Mesenchymal stem cell (in vitro differentiated cells and primary cell): ENCODE measurements at regions not wholly inside any gene's neighbourhood (a gene's known extent, or its start where the extent isn't known, plus 50 kb on each side); places are given as distances from the start of the nearest gene placed in this dataset.

Experiments
- DNase-seq: peaks from one replicate; pipeline ENCODE4 v3.0.0-alpha.2; 2013
- H2AFZ ChIP-seq: one replicate; pipeline ENCODE4 v1.6.1; 2013; ENCODE audit warnings: low read depth, mild to moderate bottlenecking, control low read depth, inconsistent platforms, low read length, moderate library complexity
- H2AK5ac ChIP-seq: 2 replicates; pipeline ENCODE4 v1.6.1; 2013; ENCODE audit warnings: low read length, moderate library complexity, mild to moderate bottlenecking, inconsistent platforms; ENCODE audit not compliant: severe bottlenecking
- H2BK120ac ChIP-seq: one replicate; pipeline ENCODE4 v1.6.1; 2013; ENCODE audit warnings: low read depth, mild to moderate bottlenecking, inconsistent platforms, low read length, moderate library complexity
- H2BK12ac ChIP-seq, 2 experiments: one replicate each; pipeline ENCODE4 v1.6.1; 2013; ENCODE audit warnings: inconsistent platforms in 2 of 2, low read length in 2 of 2, mild to moderate bottlenecking in 2 of 2, moderate library complexity in 2 of 2, control low read depth in 1 of 2
- H2BK15ac ChIP-seq: one replicate; pipeline ENCODE4 v1.6.1; 2013; ENCODE audit warnings: mild to moderate bottlenecking, low read depth, inconsistent platforms; ENCODE audit not compliant: poor library complexity, severe bottlenecking
- H2BK5ac ChIP-seq: 2 replicates; pipeline ENCODE4 v1.6.1; 2013; ENCODE audit warnings: low read depth, mild to moderate bottlenecking, low read length, control low read depth, inconsistent platforms; ENCODE audit not compliant: poor library complexity, severe bottlenecking
- H3K14ac ChIP-seq, 2 experiments: one replicate each; pipeline ENCODE4 v1.6.1; 2013; ENCODE audit warnings: inconsistent platforms in 2 of 2, low read length in 2 of 2, control low read depth in 1 of 2, mild to moderate bottlenecking in 1 of 2, moderate library complexity in 1 of 2
- H3K18ac ChIP-seq, 2 experiments: one replicate each; pipeline ENCODE4 v1.6.1; 2013; ENCODE audit warnings: inconsistent platforms in 2 of 2, low read length in 2 of 2, control low read depth in 1 of 2, low read depth in 1 of 2, mild to moderate bottlenecking in 1 of 2
- H3K23ac ChIP-seq, 2 experiments: one replicate each; pipeline ENCODE4 v1.6.1; 2013; ENCODE audit warnings: inconsistent platforms in 2 of 2, low read length in 2 of 2, mild to moderate bottlenecking in 2 of 2, moderate library complexity in 2 of 2, control low read depth in 1 of 2
- H3K27ac ChIP-seq: 2 replicates; pipeline ENCODE4 v1.5.1; 2013; ENCODE audit warnings: mild to moderate bottlenecking, moderate library complexity, low read length, control low read depth, inconsistent platforms; ENCODE audit not compliant: poor library complexity, severe bottlenecking
- H3K27me3 ChIP-seq, 2 experiments: 2 replicates each; pipeline versions ENCODE4 v1.6.1 to v1.7.0; 2013; ENCODE audit warnings: low read length in 2 of 2, mild to moderate bottlenecking in 2 of 2, moderate library complexity in 2 of 2, control low read depth in 1 of 2, inconsistent platforms in 1 of 2; ENCODE audit not compliant: control insufficient read depth in 1 of 2, insufficient read depth in 1 of 2
- H3K36me3 ChIP-seq, 2 experiments: 2 replicates each; pipeline versions ENCODE4 v1.6.1 to v1.7.0; 2013; ENCODE audit warnings: low read length in 2 of 2, control low read depth in 1 of 2, inconsistent platforms in 1 of 2, low read depth in 1 of 2, mild to moderate bottlenecking in 1 of 2; ENCODE audit not compliant: insufficient read depth in 2 of 2, control insufficient read depth in 1 of 2
- H3K4ac ChIP-seq, 2 experiments: one replicate each; pipeline ENCODE4 v1.6.1; 2013; ENCODE audit warnings: inconsistent platforms in 2 of 2, low read length in 2 of 2, mild to moderate bottlenecking in 2 of 2, moderate library complexity in 2 of 2, control low read depth in 1 of 2, low read depth in 1 of 2
- H3K4me1 ChIP-seq: 2 replicates; pipeline ENCODE4 v1.6.1; 2013; ENCODE audit warnings: low read depth, low read length, control low read depth; ENCODE audit not compliant: control insufficient read depth, insufficient read depth
- H3K4me2 ChIP-seq: 2 replicates; pipeline ENCODE4 v1.6.1; 2013; ENCODE audit warnings: low read length, mild to moderate bottlenecking, inconsistent platforms; ENCODE audit not compliant: poor library complexity, severe bottlenecking
- H3K4me3 ChIP-seq, 2 experiments: 2 replicates each; pipeline versions ENCODE4 v1.5.1 to v1.7.0; 2013; ENCODE audit warnings: low read length in 2 of 2, mild to moderate bottlenecking in 2 of 2, control low read depth in 1 of 2, low read depth in 1 of 2; ENCODE audit not compliant: insufficient read depth in 1 of 2
- H3K79me1 ChIP-seq: replicated peaks from 2 replicates; pipeline ENCODE4 v1.6.1; 2013; ENCODE audit warnings: mild to moderate bottlenecking, control low read depth, low read length, inconsistent platforms; ENCODE audit not compliant: poor library complexity, severe bottlenecking
- H3K9ac ChIP-seq: 2 replicates; pipeline ENCODE4 v1.7.0; 2013; ENCODE audit warnings: mild to moderate bottlenecking, low read length, moderate library complexity
- H3K9me3 ChIP-seq: 2 replicates; pipeline ENCODE4 v1.7.0; 2013; ENCODE audit warnings: mild to moderate bottlenecking, low read length; ENCODE audit not compliant: control insufficient read depth
- H4K8ac ChIP-seq: one replicate; pipeline ENCODE4 v1.6.1; 2013; ENCODE audit warnings: inconsistent platforms, mild to moderate bottlenecking, low read length, moderate library complexity
- H4K91ac ChIP-seq: one replicate; pipeline ENCODE4 v1.6.1; 2013; ENCODE audit warnings: mild to moderate bottlenecking, low read length, inconsistent platforms
- WGBS: methylation state at CpG from one replicate; pipeline ENCODE4 v1.1.7; 2013; ENCODE audit warnings: mixed read lengths; 5-methylcytosine and 5-hydroxymethylcytosine counted together

DNA sequence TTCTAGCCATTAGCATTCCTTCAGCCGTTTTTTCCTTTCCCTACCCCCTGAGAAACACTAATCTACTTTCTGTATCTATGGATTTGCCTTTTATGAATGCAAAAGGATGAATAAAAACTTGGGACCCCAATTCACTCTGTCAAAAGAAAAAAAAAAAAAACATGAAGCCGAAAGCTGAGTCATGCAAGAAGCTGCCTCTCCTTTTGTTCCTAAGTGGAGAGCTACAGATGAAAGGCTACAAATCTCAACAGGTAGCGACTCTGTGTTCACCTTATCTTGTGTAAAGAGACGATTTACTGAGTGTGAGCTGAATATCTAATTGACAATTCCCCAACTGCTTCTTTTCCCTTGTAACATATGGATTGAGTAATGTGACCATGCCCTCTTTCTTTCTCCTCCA, 1072.8 kb downstream of the UQCRFS1 start:
- H2AFZ ChIP-seq: no peak overlapping the region
- H3K36me3 ChIP-seq: no peaks in the 10 kb centered on the region
- H3K4me3 ChIP-seq: no peak overlapping the region
- H3K18ac ChIP-seq: no peak overlapping the region
- no peak overlapping the region for H3K4me2 ChIP-seq
- no peak overlapping the region for H2AK5ac ChIP-seq
- H3K27me3 ChIP-seq: peaks cover 3 to 10% of the 10 kb centered on the region in 2 experiments
- no peak overlapping the region for H3K14ac ChIP-seq
- H4K91ac ChIP-seq: no peak overlapping the region
- no peak for DNase-seq
- no peak overlapping the region for H3K27ac ChIP-seq
- H2BK12ac ChIP-seq: no peak overlapping the region
- H3K9ac ChIP-seq: no peak overlapping the region
- 29% methylated on average over 1 of the region's 4 CpGs for WGBS
- H2BK5ac ChIP-seq: no peak overlapping the region
- no peak overlapping the region for H2BK15ac ChIP-seq
- no peak overlapping the region for H4K8ac ChIP-seq
- peaks cover 10% of the 10 kb centered on the region for H3K9me3 ChIP-seq
- H2BK120ac ChIP-seq: no peak overlapping the region
- no peak overlapping the region for H3K23ac ChIP-seq
- no peaks in the 10 kb centered on the region for H3K79me1 ChIP-seq
- no peak overlapping the region for H3K4ac ChIP-seq
- H3K4me1 ChIP-seq: no peaks in the 10 kb centered on the region

DNA sequence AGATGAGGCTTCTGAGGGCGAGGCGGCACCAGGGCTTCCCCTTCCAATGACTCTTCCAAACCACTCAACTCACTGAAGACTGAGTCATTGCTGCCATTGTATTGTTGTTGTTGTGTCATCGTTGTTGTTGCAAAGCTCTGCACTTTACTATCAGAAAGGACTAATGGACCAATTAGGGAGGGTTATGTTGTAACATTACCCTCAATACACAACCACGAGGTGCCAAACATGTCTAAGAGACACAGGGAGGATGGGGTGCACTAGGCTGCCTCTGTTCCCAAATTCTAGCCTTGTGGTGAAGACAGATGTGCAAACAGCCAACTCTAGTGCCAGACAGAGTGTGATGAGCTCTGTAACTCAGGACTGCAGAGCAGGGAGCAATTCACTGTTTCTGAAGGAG, 1075.2 kb downstream of the UQCRFS1 start:
- Histone ChIP-seq H3K4ac (no peak overlapping the region), H3K36me3 (no peaks in the 10 kb centered on the region), H4K8ac (no peak overlapping the region), H3K27me3 (peaks cover 5 to 7% of the 10 kb centered on the region in 2 experiments), H3K79me1 (no peaks in the 10 kb centered on the region), H3K14ac (no peak overlapping the region), H3K9me3 (peaks cover 10% of the 10 kb centered on the region), H3K9ac (no peak overlapping the region), H2BK15ac (no peak overlapping the region), H2AK5ac (no peak overlapping the region), H3K27ac (no peak overlapping the region), H3K18ac (no peak overlapping the region), H2AFZ (no peak overlapping the region), H3K4me2 (no peak overlapping the region), H3K23ac (no peak overlapping the region), H3K4me1 (no peaks in the 10 kb centered on the region), H2BK120ac (no peak overlapping the region), H2BK5ac (no peak overlapping the region), H4K91ac (no peak overlapping the region), H2BK12ac (no peak overlapping the region), H3K4me3 (no peak overlapping the region)
- WGBS: 57% methylated on average over 3 of the region's 4 CpGs
- no peak for DNase-seq

DNA sequence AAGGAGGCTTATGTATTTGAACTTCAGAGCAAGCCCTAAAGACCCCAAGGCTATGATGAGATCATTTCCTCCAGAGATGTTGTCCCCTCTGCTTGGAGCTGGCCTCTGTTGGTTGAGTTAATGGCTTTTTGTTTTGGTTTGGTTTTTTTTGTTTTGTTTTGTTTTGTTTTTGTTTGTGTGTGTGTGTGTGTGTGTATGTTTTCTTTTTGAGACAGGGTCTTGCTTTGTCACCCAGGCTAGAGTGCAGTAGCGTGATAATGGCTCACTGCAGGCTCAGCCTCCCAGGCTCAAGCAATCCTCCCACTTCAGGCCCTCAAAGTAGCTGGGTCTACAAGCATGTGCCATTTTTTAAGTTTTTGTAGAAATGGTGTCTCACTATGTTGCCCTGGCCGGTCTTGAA, 1076.2 kb downstream of the UQCRFS1 start:
- no peak overlapping the region for H2AK5ac ChIP-seq
- peaks cover 4 to 7% of the 10 kb centered on the region in 2 experiments for H3K27me3 ChIP-seq
- no peak overlapping the region for H3K4me2 ChIP-seq
- no peak overlapping the region for H3K18ac ChIP-seq
- 45% methylated on average over 1 of the region's 2 CpGs for WGBS
- no peak for DNase-seq
- H3K23ac ChIP-seq: no peak overlapping the region
- H3K79me1 ChIP-seq: no peaks in the 10 kb centered on the region
- H2BK12ac ChIP-seq: no peak overlapping the region
- no peak overlapping the region for H3K14ac ChIP-seq
- no peak overlapping the region for H2AFZ ChIP-seq
- H3K4me1 ChIP-seq: peaks cover 1% of the 10 kb centered on the region
- H2BK120ac ChIP-seq: no peak overlapping the region
- H3K27ac ChIP-seq: no peak overlapping the region
- H4K8ac ChIP-seq: no peak overlapping the region
- H3K4ac ChIP-seq: no peak overlapping the region
- H4K91ac ChIP-seq: no peak overlapping the region
- H2BK15ac ChIP-seq: no peak overlapping the region
- no peaks in the 10 kb centered on the region for H3K36me3 ChIP-seq
- no peak overlapping the region for H3K4me3 ChIP-seq
- no peak overlapping the region for H2BK5ac ChIP-seq
- H3K9ac ChIP-seq: no peak overlapping the region
- peaks cover 10% of the 10 kb centered on the region for H3K9me3 ChIP-seq

DNA sequence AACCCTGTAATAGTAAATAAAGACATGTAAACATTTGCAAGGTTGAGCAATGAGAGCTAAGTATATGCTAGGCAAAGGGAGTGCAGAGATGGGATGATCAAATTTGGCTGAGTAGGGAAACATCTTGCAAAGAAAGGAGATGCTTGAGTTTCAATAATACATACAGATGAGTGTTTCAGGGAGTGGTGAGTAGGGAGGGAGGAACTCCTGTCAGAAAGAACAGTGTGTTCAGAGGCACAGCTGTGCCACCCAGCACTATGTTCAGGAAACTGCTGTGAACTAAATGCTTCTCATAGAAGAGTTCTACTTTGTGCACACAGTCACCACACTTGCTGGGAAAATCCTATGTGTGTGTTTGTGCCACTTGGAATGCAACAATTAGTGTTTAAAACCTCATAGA, 1077.1 kb downstream of the UQCRFS1 start:
- no peaks in the 10 kb centered on the region for H3K79me1 ChIP-seq
- no peak overlapping the region for H3K23ac ChIP-seq
- H2BK120ac ChIP-seq: no peak overlapping the region
- no peak for DNase-seq
- H3K4me2 ChIP-seq: no peak overlapping the region
- no peak overlapping the region for H3K27ac ChIP-seq
- H4K8ac ChIP-seq: no peak overlapping the region
- no peak overlapping the region for H2AFZ ChIP-seq
- peaks cover 0 to 7% of the 10 kb centered on the region in 2 experiments for H3K27me3 ChIP-seq
- no peak overlapping the region for H3K14ac ChIP-seq
- no peak overlapping the region for H3K9ac ChIP-seq
- no peak overlapping the region for H2BK15ac ChIP-seq
- no peak overlapping the region for H3K18ac ChIP-seq
- H4K91ac ChIP-seq: no peak overlapping the region
- no peak overlapping the region for H2BK12ac ChIP-seq
- no peak overlapping the region for H2BK5ac ChIP-seq
- no peak overlapping the region for H3K4ac ChIP-seq
- no peak overlapping the region for H3K4me3 ChIP-seq
- H3K4me1 ChIP-seq: peaks cover 2% of the 10 kb centered on the region
- no peaks in the 10 kb centered on the region for H3K36me3 ChIP-seq
- H3K9me3 ChIP-seq: peaks cover 8% of the 10 kb centered on the region
- H2AK5ac ChIP-seq: no peak overlapping the region
